ENCODE measurements at regions not wholly inside any gene's neighbourhood (a gene's known extent, or its start where the extent isn't known, plus 50 kb on each side); places are given as distances from the start of the nearest gene placed in this dataset.

GRCh38 chr2:88253997-88254396 is 83.9 kb downstream of the THNSL2 start:
- Histone ChIP-seq H3K9me1 (ENCODE audit: insufficient read depth, low read length) (no peaks in the 10 kb centered on the region), H3K79me1 (ENCODE audit: low read depth in 1 of 2, low read length in 2 of 2) (no peaks in the 10 kb centered on the region), H4K91ac (ENCODE audit: insufficient read depth, low read depth, low read length) (no peak overlapping the region), H3K27me3 (ENCODE audit: control insufficient read depth, insufficient read depth, low read length) (no peaks in the 10 kb centered on the region), H3K56ac (ENCODE audit: extremely low read depth, insufficient read depth, low read length) (no peak overlapping the region), H2AK9ac (replicated peaks; ENCODE audit: low read depth, low read length, poor library complexity) (no peak overlapping the region), H3K4ac (ENCODE audit: low read depth, low read length) (no peak overlapping the region), H3K14ac (replicated peaks; ENCODE audit: low read depth, low read length) (no peak overlapping the region), H3K9me3 (ENCODE audit: control insufficient read depth, insufficient read depth, low read length) (no peaks in the 10 kb centered on the region), H2BK120ac (ENCODE audit: low read depth, low read length) (no peak overlapping the region), H2BK5ac (ENCODE audit: low read depth, low read length, poor library complexity, severe bottlenecking) (no peak overlapping the region), H3K27ac (ENCODE audit: insufficient read depth, low read length) (no peak overlapping the region), H2BK15ac (ENCODE audit: low read depth, low read length) (no peak overlapping the region), H2AK5ac (ENCODE audit: low read depth, low read length) (no peak overlapping the region), H3K4me2 (ENCODE audit: low read depth, low read length) (no peak overlapping the region), H3K36me3 (ENCODE audit: control insufficient read depth, insufficient read depth, low read length) (no peaks in the 10 kb centered on the region), H4K8ac (ENCODE audit: low read depth in 2 of 2, low read length in 2 of 2) (no peak overlapping the region), H2BK20ac (ENCODE audit: low read depth, low read length) (no peak overlapping the region), H3K4me3 (ENCODE audit: insufficient read depth, low read depth, low read length) (no peak overlapping the region), H2AFZ (replicated peaks; ENCODE audit: low read length, poor library complexity) (no peak overlapping the region), H3K9ac (ENCODE audit: low read depth, low read length) (no peak overlapping the region), H4K5ac (ENCODE audit: low read depth, low read length) (no peak overlapping the region), H3K23ac (ENCODE audit: low read depth, low read length) (no peak overlapping the region), H3K4me1 (ENCODE audit: control insufficient read depth, insufficient read depth, low read length) (no peaks in the 10 kb centered on the region), H3K18ac (ENCODE audit: low read depth, low read length) (no peak overlapping the region), H4K20me1 (ENCODE audit: insufficient read depth, low read length) (no peaks in the 10 kb centered on the region)
- dilution Hi-C loops (cut with HindIII; ENCODE audit: low sequenced_read_pairs, unreplicated experiment) (no loop called here), intact Hi-C loops (cut with micrococcal nuclease) (no loop called here), in situ Hi-C loops (cut with MboI; ENCODE audit: low sequenced_read_pairs) (no loop called here)
- ChIA-PET POLR2A (ENCODE audit: unreplicated experiment) (interaction anchor here (0.6 kb wide), 1 partner anchor 10 kb away, joined by 4 read pairs; no protein-coding TSS in a partner anchor), CTCF (no interaction called here)
- TF ChIP-seq CHD1 (IDR thresholded peaks at IDR 0.05; ENCODE audit: low read depth, low read length) (no peak), BHLHE40 (IDR thresholded peaks at IDR 0.05; ENCODE audit: low read depth, low read length) (no peak), RCOR1 (IDR thresholded peaks at IDR 0.05; ENCODE audit: insufficient replicate concordance, low read length) (no peak), RAD21 (IDR thresholded peaks at IDR 0.05; ENCODE audit: low read length) (no peak), MAFK (IDR thresholded peaks at IDR 0.05; ENCODE audit: low read depth, low read length) (no peak), POLR2A (IDR thresholded peaks at IDR 0.05; ENCODE audit: low read depth, low read length) (no peak), NFE2L2 (IDR thresholded peaks at IDR 0.05; ENCODE audit: low read depth, low read length) (no peak), USF2 (IDR thresholded peaks at IDR 0.05; ENCODE audit: low read depth, low read length) (no peak), CEBPB (IDR thresholded peaks at IDR 0.05; ENCODE audit: low read depth, low read length) (no peak), RFX5 (IDR thresholded peaks at IDR 0.05; ENCODE audit: low read depth, low read length) (no peak), CTCF (conservative IDR thresholded peaks at IDR 0.05; ENCODE audit: low read depth, low read length) (no peak), SMC3 (IDR thresholded peaks at IDR 0.05; ENCODE audit: low read depth, low read length) (no peak)
- no peak for ATAC-seq (ENCODE audit: low read depth)
- no peak for DNase-seq
- WGBS, 2 experiments (ENCODE audit: extremely low coverage in 2 of 2, insufficient read length in 1 of 2), result no CpG with 5 or more reads among the region's 1 CpG
- BruUV-seq (replicated peaks), result no TSS peak
